ENCODE measurements at regions not wholly inside any gene's neighbourhood (a gene's known extent, or its start where the extent isn't known, plus 50 kb on each side); places are given as distances from the start of the nearest gene placed in this dataset.
"Not testable (repeated sequence)": the region's sequence is repeated elsewhere in the genome, so short reads cannot be mapped to it uniquely, and the experiment has no call there.

DNA sequence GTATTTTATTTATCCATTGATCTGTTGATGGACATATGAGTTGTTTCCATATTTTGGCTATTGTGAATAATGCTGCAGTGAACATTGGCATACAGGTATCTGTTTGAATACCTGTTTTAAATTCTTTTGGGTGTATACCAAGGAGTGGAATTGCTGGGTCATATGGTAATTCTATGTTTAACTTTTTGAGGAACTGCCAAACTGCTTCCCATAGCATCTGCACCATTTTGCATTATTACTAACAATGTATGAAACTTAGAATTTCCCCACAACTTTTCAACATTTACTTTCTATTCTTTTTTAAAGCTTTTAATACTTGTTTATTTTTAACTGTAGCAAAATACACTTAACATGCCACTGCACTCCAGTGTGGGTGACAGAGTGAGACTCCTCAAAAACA lies 57.0 kb upstream of the MSN start:
- DNase-seq (ENCODE audit: low read depth): no peak

DNA sequence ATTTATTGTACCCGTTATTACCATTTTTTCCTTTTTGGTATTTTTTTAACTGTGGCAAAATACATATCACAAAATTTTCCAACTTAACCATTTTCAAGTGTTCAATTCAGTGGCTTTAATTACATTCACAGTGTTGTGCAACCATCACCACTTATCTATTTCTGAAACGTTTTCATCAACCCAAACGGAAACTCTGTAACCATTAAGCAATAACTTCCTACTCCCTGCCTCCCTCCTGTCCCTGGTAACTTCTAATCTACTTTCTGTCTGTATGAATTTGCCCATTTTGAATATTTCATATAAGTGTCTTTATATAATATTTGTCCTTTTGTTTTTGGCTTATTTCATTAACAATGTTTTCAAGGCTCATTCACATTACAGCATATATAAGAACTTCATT lies 57.4 kb upstream of the MSN start:
- no peak for DNase-seq (ENCODE audit: low read depth)

DNA sequence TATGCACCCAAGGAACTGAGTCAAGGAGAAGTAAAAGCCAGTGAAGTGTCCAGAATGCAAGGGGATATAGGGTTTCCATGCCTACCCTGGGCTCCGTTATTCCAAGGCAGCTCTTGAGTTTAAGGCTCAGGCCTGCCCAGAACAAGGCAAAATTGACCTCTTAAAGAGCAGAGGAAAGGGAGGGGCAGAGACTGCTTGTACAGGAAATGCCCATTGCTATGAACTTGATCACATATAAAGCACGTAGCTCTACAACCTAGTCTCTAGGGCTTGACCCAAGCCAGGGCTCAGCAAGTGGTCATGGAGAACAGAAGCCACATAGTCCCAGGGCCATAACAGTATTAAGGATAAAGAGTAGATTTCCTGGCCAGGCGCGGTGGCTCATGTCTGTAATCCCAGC lies 58.2 kb upstream of the MSN start:
- no peak for DNase-seq (ENCODE audit: low read depth)

DNA sequence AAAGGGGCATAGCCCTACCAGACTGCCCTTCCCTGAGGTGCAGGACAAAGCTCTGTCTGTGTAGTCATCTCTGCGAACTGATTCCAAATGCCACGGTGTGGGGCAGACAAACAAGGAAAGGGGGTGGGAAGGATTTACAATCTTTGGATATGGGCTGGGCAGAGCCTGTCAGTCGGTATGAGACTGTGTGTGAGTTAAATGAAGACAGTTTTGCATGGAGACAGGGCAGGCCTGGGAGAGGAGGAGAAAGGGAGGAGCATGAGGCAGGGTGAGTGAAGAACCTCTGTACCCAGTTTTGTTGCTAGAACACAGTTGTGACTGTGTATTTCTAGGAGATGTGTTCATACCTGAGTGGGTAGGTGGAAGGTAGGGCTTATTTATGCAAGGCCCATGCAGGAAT lies 59.4 kb upstream of the MSN start:
- DNase-seq (ENCODE audit: low read depth): no peak

DNA sequence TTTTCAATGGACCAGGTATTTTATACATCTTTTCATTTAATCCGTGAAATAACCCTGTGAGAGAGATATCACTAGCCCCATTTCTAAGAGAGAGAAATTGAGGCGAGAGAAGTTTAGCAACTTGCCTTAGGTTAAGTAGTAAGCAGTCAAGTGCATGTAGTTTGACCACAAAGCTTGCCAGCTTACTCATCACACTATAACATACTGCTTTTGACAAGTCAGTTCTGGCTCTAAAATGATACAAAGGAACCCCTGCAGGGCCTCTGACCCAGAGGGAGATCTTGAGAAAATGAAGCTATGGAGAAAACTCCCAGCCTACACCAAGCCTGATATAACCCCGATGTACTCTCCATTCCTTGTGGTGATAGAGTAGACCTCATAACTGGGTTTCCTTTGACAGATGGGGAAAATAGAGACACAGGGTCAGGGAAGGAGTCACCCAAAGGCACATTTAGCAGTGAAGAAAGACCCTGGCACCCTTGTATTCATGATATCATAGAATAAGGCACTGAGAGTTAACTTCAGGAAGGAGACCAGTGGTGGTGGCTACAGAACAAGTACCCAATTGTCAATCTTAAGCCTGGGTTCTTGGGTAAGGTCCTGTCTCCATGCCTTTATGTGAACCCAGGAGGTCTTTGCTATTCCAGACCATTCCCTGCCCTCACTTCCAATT lies 60.2 kb upstream of the MSN start:
- DNase-seq (ENCODE audit: low read depth): no peak

DNA sequence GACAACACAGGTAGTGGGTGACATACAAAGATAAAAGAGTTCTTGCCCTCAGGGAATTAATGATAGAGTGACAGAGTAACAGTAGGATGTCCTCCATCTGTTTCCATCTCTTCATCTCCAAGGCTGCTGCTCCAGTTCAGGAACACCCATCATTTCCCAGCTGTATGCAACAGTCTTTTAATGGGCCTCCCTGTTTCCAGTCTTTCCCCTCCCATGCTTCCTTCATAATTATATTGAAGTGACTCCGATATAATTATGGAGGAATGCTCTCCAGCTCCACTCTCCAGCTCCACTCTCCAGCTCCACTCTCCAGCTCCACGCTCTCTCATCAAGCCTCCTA lies 65.3 kb upstream of the MSN start:
- DNase-seq (ENCODE audit: low read depth): no peak

DNA sequence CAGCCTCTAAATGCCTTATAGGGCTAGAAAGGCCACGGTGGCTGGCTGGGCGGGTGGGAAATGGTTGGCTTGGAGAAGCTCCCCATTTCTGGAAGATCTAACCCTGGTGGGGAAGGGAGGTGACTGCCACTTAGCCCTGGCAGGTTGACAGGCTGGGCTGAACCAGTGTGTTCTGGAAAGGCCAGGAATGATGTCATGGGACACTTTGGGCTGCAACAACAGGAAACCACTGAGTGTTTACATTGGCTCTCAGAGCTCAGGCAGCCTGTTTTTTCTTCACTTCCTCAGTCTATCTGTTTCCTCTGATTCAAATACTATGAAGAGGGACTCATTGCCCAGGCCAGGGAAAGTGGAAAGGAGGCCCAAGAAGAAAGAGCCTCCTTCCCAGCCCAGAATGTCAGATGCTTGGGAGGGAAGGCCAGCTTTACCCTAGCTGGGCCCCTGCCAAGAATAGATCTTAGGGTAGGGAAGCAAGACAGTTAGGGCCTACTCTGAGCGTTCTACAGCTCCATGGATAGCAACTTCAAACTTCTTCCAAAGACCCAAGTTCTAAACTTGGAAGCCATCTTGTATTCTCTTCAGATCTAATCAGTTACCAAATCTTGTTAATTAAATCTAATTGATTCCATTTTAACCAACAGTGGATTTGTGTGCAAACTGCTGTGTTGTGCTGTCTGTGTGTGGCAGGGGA lies 65.8 kb upstream of the MSN start:
- DNase-seq (ENCODE audit: low read depth): peak; percentile 60

DNA sequence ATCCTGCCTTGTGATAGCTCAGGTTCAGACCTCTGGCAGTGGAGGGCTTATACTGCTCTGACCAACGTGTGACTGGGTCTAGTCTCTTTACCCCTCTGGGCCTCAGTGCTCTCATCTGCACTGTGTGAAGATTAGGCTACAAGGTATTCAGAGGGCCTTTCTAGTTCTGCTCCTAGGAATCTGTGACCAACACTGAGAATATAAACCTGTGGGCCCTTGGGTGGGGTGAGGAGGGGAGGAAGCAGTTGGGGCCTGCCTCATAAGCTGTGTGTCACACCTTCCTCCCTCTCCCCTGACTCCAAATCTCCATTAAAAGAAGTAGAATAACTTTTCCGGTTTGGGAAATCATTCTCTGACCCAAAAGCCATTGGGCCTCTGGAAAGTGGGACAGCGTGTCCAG lies 66.3 kb upstream of the MSN start:
- DNase-seq (ENCODE audit: low read depth): no peak

DNA sequence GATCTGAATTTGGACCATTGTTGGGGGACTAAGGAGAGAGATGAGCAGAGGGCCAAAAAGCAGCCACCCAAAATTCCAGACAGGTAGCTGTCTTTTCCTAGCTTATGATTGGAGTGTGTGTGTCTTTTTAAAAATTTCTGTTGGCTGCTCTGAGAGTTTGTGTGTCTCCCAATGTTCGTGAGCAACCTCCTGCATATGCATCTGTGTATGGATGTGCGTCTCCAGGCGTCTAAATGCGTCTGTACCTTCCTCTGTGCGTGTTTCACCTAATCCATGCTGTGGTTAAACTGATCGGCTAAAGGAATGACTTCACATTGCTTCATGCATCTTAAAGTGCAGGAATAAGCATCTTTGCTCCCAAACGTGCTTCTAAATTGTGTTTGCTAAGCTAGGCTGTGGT lies 65.5 kb upstream of the LAS1L start:
- DNase-seq (ENCODE audit: low read depth): no peak

DNA sequence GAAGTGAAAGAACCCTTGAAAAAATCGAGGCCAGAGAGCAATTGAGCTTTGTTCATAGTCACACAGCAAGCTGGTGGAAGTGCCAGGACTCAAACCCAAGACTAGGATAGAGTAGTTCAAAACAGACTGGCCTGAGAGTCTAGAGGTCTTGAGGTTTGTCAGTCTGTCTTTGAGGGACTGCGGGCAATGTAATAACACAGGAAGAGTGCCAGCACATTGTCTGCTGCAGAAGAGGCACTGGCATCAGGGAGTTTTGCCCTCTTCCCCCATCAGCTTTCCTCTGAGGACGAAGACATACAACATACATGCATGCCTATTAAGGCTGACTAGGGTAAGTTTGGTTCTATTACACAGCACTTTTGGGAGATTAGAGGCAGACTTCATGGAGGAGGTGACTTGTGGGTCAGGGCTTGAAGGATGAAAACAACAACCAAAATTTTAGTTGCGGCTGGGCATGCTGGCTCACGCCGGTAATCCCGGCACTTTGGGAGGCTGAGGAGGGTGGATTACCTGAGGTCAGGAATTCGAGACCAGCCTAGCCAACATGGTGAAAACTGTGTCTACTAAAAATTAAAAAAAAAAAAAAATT lies 64.1 kb upstream of the LAS1L start:
- no peak for DNase-seq (ENCODE audit: low read depth)

DNA sequence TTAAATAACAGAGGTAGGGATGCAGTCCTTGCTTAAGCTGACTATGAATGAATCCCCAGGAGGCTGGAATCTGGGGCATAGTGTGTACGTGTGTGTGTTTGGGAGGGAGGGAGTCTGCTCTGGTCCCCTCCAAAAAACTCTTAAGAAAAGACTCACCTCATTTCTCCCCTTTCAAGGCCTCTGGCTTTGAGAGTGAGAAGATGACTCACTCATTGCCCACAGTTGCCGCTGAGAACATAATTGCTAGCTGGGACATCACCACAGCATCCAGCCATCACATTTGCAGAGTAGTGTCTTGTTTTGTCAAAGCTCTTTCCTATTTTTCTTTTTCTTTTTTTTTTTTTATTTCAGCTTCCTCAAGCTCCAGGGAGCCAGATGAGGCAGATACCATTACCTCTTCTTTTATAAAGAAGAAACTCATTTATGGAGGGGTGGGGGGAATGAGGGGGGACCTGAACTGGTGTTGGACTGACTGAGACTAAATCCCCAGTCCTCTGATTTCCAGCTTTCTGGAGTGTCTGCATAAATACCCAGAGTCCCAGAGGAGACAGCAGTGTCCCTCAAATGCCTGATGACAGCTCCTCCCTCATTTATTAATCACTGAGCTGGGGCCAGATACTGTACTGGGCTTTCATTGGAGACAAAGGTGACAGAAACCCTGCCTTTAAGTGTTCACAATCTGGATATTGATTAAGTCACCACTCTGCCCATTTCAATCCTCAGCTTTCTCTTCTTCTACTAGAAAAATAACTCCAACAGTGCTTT lies 61.9 kb upstream of the LAS1L start:
- peak; percentile 28 for DNase-seq (ENCODE audit: low read depth)

DNA sequence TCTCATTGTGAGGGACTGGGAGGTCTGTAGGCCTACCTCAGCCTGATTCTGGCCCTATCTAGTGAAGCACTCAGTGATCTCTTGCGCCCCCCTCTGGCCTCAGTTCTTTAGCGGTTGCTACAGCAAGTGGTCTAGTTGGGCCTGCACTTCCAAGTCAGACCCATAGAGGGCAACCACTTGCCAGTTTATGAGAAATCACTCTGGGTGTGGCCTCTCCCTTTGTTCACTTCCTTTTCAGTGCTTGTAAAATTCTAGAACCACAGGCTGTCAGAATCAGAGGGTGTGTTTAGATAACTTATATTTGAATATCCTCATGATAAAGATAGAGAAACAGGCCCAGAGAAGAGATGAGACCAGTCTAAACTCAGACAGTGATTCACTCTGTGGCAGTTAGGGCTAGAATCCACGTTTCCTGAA lies 60.9 kb upstream of the LAS1L start:
- DNase-seq (ENCODE audit: low read depth): peak; percentile 90

DNA sequence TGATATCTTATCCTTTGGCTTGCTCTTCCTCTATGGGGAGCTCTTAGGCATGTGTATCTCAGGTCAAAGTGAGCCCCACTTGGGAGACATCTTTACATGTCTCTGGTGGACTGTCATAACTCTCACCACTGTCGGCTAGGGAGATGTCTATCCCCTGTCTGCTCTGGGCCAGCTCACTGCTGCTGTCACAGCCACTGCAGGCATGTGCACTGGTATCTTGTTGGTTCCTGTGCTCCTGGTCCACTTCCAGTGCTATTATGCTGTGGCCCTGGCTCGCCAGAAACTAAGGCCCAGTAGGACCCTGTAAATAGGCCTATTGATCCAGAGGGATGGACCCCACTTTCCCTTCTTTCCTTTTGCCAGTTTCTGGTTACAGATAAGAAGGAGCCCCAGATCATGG lies 56.6 kb upstream of the LAS1L start:
- no peak for DNase-seq (ENCODE audit: low read depth)

DNA sequence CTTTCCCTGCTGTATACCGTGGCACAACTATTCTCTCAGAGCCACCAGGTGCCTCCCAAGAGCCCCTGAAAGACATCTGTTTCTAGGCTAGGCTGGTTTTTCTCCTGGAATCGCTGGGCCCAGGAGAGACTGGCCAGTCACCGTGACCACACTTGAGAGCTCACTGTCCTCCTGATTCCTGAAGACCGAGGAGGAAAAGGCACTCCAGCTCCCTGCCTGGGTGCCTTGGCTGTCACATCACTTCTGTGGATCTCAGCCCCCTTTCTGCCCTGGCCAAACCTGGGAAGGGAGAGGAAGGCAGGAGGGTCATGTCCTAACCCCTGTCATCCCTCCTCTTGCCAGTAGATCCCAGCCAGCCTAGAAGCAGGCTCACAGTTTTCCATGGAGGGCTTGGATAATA lies 54.7 kb upstream of the LAS1L start:
- DNase-seq (ENCODE audit: low read depth): no peak

DNA sequence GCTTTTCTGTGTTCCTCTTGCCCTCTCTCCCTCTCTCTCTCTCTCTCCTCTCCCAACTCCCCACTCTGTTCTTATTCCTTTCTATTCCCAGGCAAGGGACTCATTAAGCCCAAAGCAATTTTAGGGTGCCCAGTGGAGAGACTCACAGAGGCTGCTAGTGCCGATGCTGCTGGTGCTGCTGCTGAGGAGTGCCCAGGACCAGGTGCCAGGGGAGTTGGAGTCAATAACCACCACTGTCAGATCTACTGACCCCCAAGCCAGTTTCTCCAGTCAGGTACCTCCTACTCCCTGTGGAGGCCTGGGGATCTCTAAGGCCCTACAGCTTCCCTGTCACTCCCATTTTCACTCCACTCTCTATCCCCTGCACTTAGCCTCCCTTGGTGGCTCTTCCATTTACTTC lies 54.2 kb upstream of the LAS1L start:
- DNase-seq (ENCODE audit: low read depth): no peak

DNA sequence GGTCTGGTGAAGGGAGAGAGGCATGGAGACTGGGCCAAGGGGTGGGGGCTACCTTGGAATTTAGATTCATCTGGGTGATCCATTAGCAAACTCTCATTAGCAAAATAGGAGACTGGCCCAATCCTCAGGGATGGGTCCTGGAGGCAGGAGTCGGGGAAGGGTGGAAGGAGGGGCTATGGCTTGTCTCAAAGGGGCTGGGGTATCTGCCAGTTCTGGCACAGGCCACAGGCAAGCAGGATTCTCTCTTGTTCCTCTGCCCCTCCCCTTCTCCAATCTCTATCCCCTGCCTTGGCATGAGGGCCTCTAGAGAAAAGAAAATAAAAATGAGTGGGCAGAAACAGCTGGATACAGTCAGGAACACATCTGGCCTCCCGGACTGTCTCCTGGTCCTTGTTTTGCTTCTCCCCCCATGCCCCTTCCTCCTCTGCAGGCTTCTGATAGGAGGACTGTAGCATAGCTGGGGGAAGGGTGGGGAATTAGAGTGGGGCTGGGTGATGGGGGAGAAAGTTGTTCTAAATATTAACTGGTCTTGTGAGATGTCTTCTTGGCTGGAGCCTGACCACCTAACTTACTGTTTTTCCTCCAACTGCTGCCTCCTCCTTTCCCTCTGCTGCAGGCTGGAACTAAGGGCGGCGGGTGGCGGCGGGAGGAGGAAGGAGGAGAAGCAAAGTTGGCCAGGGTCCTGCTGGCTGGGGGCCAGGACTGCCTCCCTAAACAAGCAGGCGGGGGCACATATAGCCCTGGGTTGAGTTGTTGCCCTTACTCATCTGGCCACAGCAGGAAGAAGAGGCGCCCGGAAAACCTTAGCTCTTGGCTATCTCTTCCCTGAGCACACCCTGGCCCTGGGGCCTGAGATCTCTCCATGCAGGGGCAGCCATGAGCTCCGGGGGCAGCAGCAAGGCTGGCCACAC lies 53.3 kb upstream of the LAS1L start:
- peak; percentile 63 for DNase-seq (ENCODE audit: low read depth)

DNA sequence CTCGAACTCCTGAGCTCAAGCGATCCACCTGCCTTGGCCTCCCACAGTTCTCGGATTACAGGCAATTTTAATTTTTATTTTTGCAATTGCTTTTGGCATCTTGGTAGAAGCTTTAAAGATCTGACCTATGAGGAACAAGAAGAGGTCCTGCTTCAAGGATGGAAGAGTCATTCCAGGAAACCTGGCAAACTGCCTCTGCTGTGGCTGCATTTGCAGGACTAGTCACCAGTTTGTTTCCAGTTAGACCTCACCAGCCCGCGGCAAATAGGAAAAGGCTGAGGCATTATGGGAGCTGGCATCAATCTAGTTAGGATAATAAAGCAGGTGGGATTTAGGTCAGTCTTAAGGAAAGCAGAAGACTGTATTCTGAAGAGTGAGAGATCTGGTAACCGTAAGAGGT lies 51.9 kb upstream of the LAS1L start:
- DNase-seq (ENCODE audit: low read depth): no peak

DNA sequence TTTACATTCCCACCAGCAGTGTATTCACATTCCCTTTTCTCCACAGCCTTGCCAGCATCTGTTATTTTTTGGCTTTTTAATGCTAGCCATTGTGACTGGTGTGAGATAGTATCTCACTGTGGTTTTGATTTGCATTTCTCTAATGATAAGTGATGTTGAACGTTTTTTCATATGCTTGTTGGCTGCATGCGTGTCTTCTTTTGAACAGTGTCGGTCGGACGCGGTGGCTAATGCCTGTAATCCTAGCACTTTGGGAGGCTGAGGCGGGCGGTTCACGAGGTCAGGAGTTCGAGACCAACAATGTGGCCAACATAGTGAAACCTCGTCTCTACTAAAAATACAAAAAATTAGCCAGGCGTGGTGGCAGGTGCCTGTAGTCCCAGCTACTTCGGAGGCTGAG lies 50.6 kb upstream of the LAS1L start:
- not testable (repeated sequence) for DNase-seq (ENCODE audit: low read depth)
